GM18861 (cell line): ENCODE measurements at regions not wholly inside any gene's neighbourhood (a gene's known extent, or its start where the extent isn't known, plus 50 kb on each side); places are given as distances from the start of the nearest gene placed in this dataset.
"Not testable (repeated sequence)": the region's sequence is repeated elsewhere in the genome, so short reads cannot be mapped to it uniquely, and the experiment has no call there.

ENCODE experiments used
- ATAC-seq: cut with Tn5 transposase; IDR thresholded peaks from one replicate; pipeline ENCODE4 v1.9.1; 2021; ENCODE audit not compliant: unreplicated experiment

- ATAC-seq = no peak
Measured at GRCh38 chr6:164063346-164063745, 648.8 kb downstream of the QKI start.

GRCh38 chr6:164062872-164063271, 648.4 kb downstream of the QKI start:
- ATAC-seq = no peak

GRCh38 chr6:164057876-164058275, 643.4 kb downstream of the QKI start:
- no peak for ATAC-seq

- no peak for ATAC-seq
Measured at GRCh38 chr6:164051427-164051826, 636.9 kb downstream of the QKI start.

GRCh38 chr6:164049517-164049988, 635.0 kb downstream of the QKI start:
- no peak for ATAC-seq

GRCh38 chr6:164048840-164049516, 634.5 kb downstream of the QKI start:
- no peak for ATAC-seq

GRCh38 chr6:164045082-164045481, 630.6 kb downstream of the QKI start:
- ATAC-seq = no peak

- not testable (repeated sequence) for ATAC-seq
Measured at GRCh38 chr6:164043656-164044055, 629.1 kb downstream of the QKI start.

- no peak for ATAC-seq
Measured at GRCh38 chr6:164042212-164042611, 627.7 kb downstream of the QKI start.

- no peak for ATAC-seq
Measured at GRCh38 chr6:164040994-164041393, 626.5 kb downstream of the QKI start.

GRCh38 chr6:164039954-164040375, 625.4 kb downstream of the QKI start:
- ATAC-seq = no peak

GRCh38 chr6:164037171-164037870, 622.8 kb downstream of the QKI start:
- ATAC-seq = no peak

GRCh38 chr6:164035900-164036485, 621.5 kb downstream of the QKI start:
- no peak for ATAC-seq

GRCh38 chr6:164034602-164035140, 620.2 kb downstream of the QKI start:
- ATAC-seq = no peak

- ATAC-seq = no peak
Measured at GRCh38 chr6:164025180-164025579, 610.7 kb downstream of the QKI start.

- no peak for ATAC-seq
Measured at GRCh38 chr6:164023535-164023934, 609.0 kb downstream of the QKI start.

GRCh38 chr6:164022632-164023031, 608.1 kb downstream of the QKI start:
- ATAC-seq = no peak

- ATAC-seq = no peak
Measured at GRCh38 chr6:164021589-164022250, 607.2 kb downstream of the QKI start.

GRCh38 chr6:164020142-164020541, 605.6 kb downstream of the QKI start:
- no peak for ATAC-seq

GRCh38 chr6:164018133-164018532, 603.6 kb downstream of the QKI start:
- ATAC-seq = no peak

GRCh38 chr6:164016056-164016455, 601.5 kb downstream of the QKI start:
- ATAC-seq = no peak
